NCI-H1105 (cell line): ENCODE measurements at regions not wholly inside any gene's neighbourhood (a gene's known extent, or its start where the extent isn't known, plus 50 kb on each side); places are given as distances from the start of the nearest gene placed in this dataset.
"Not testable (repeated sequence)": the region's sequence is repeated elsewhere in the genome, so short reads cannot be mapped to it uniquely, and the experiment has no call there.

Experiments
- DNase-seq: peaks from one replicate; lab custom pipeline; 2025; lab: John Stamatoyannopoulos, UW

DNA sequence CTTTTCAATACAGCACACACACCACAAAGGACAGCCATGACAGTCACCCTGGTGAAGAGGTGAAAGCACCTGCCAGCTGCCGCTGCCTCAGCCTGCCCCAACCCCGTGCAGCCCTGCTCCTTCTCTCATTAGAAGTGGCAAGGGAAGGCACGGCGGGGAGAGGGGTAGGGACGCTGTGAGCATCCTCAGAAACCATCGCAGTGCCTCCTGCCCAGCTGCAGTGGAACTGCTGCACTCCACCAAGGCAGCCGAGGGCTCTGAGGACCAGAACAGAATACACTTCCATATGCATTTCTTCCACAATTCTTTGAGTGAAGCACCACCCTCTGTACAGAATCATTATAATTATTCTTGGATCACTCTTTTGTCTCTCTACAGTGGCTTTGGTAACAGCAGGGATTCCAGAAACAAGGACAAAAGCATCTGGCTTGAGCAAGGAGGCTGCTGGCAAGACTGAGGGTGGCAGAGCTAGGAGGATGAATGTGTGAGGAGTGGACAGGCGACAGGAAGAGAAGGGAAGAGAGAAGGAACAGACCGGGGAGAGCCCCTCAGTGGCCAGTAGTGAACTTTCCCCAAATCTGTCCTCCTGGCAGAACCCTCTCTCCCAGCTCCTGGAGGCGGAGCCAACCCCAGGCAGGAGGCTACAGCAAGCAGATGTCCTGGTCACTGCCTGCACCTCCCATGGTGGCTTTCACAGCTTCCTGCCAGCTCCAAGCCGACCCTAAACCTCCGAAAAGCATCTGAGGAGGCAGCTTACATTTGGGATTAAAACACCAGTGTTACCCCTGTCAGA is 73.2 kb downstream of the MTNR1A start:
- no peak for DNase-seq

- DNase-seq, result no peak
Measured at GRCh38 chr4:186475202-186475601, 80.2 kb downstream of the MTNR1A start.

- DNase-seq, result no peak
Measured at GRCh38 chr4:186473933-186474332, 81.4 kb downstream of the MTNR1A start.

- no peak for DNase-seq
Measured at GRCh38 chr4:186472948-186473347, 82.4 kb downstream of the MTNR1A start.

GRCh38 chr4:186471441-186471840 is 83.9 kb downstream of the MTNR1A start:
- no peak for DNase-seq

- no peak for DNase-seq
Measured at GRCh38 chr4:186458050-186458449, 97.3 kb downstream of the MTNR1A start.

DNA sequence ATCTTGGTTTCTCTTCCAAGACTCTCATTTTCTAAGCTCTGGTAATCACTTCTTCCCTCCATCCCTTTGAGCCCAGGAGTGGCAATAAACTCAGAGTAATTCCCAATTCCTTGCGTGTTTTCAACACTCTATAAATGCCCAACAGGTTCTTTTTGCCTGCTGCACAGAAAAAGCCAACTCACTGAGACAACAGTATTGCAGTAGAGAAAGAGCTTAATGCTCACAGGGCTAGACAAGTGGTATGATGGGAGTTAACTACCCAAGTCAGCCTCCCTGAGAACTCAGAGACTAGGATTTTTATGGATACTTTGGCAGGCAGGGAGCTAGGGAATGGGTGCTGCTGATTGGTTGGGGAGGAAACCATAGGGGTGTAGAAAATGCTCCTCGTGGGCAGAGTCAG is 103.4 kb downstream of the MTNR1A start:
- no peak for DNase-seq

- DNase-seq, result no peak
Measured at GRCh38 chr4:186449954-186450353, 105.4 kb downstream of the MTNR1A start.

GRCh38 chr4:186445040-186445439 is 110.3 kb downstream of the MTNR1A start:
- no peak for DNase-seq

DNA sequence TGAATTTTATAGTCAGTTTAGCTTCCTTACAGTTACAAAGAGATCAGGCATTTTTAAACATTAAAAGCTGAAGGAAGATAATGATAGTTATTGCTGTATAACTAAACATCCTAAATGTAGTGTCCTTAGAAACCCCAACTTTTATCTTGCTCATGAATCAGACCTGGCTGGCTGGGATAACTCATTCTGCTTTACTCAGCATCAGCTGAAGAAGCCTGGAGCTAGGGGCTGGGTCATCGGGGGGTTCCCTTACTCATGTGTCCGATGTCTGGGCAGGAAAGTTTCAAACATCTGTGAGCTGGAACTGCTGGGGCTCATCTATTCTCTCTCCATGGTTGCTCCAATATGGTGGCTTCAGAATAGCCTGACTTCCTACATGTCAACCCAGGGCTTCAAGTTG is 113.9 kb downstream of the MTNR1A start:
- DNase-seq, result no peak

GRCh38 chr4:186428481-186428880 is 126.9 kb downstream of the MTNR1A start:
- DNase-seq, result no peak

DNA sequence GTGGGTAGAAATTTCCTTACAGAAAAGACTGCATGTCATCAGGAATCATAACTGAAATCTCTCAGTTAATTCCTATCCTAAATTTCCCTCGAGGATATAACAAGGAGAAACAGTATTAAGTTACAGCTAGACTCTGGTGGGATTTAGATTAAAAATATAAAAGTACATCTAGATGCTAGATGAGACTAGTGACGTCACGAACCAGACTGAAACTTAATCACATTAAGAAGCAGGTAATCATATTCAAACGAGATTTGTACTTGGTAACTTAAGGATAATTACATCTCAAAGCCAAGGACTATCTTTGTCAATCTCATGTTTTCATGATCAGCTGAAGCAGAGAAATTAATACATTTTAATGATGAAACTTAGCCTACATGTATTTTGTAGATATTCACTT is 130.6 kb downstream of the MTNR1A start:
- no peak for DNase-seq

GRCh38 chr4:186422296-186422695 is 133.1 kb downstream of the MTNR1A start:
- DNase-seq, result no peak

- no peak for DNase-seq
Measured at GRCh38 chr4:186416451-186417060, 138.8 kb downstream of the MTNR1A start.

GRCh38 chr4:186414390-186414789 is 141.0 kb downstream of the MTNR1A start:
- no peak for DNase-seq

GRCh38 chr4:186405957-186406356 is 140.0 kb downstream of the F11 start:
- DNase-seq, result no peak

DNA sequence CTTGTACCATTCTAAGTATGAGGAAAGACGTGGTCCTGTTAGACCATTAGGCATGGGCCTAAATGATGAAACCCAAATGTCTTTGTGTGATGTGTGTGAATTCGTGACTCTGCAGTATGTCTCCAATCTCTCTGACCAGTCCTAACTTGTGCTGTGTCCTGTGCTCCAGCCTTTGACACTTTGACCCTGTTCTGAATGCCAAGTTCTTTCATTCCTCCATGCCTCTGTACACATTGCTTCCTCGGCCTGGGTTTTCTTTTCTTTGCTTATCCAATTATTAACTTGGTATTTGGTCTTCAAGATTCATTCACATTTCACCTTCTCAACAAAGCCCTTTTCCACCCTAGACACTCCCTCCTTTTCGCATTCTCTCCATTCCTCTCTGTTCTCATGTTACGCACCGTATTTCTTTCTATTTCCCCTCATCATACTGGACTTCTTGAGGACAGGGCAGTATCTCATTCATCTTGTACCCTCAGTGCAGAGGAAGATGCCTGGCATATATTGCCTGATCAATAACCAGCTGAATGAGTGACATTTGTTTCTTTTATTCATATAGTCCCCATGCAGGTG is 138.7 kb downstream of the F11 start:
- DNase-seq, result no peak

GRCh38 chr4:186400676-186401075 is 134.7 kb downstream of the F11 start:
- no peak for DNase-seq

- DNase-seq, result no peak
Measured at GRCh38 chr4:186392017-186392416, 126.0 kb downstream of the F11 start.

DNA sequence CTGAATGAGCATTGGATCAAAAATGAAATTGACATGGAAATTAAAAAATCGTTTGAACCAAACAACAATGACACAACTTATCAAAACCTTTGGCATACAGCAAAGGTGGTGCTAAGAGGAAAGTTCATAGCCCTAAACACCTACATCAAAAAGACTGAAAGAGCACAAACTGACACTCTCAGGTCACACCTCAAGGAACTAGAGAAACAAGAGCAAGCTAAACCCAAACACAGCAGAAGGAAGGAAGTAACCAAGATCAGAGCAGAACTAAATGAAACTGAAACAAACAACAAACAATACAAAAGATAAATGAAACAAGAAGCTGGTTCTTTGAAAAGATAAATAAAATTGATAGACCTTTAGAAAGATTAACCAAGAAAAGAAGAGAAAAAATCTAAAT is 118.3 kb downstream of the F11 start:
- DNase-seq, result not testable (repeated sequence)

DNA sequence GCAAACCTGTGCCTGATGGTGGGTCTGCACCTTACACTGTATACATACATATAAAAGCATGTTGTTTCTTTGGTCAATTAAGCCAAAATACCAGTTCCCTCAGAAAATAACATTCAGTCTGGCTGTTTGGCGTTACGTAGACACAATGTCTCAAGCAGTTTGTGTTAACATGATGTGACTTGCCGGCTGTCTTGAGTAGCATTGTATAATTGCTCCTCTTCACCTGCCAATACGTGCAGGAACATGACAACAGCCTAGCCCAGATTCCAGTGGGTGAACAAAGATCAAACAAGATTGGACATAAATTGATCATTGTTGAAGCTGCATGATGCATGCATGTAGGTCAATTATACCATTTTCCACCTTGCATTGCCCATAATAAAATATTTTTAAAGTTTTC is 102.3 kb downstream of the F11 start:
- no peak for DNase-seq

GRCh38 chr4:186366326-186366725 is 100.3 kb downstream of the F11 start:
- no peak for DNase-seq

GRCh38 chr4:186363038-186363437 is 97.0 kb downstream of the F11 start:
- DNase-seq, result not testable (repeated sequence)
